GM12878 (cell line): ENCODE measurements at regions not wholly inside any gene's neighbourhood (a gene's known extent, or its start where the extent isn't known, plus 50 kb on each side); places are given as distances from the start of the nearest gene placed in this dataset.

Experiments
- ATAC-seq: fragments of 200-7000 bp; cut with Tn5 transposase; 3 replicates; pipeline ENCODE4 v1.9.1; 2020; ENCODE audit warnings: mild to moderate bottlenecking, moderate library complexity
- BruUV-seq: library from RNA; stranded (reverse); fragments of 400-500 nt; replicated peaks from 2 replicates; lab custom pipeline; 2021; lab: Mats Ljungman, UMichigan
- CTCF ChIA-PET: fragments of 300-600 bp; sonication (Branson Sonifier 250); formaldehyde crosslinking; extraction: SDS; loops from one replicate; lab custom pipeline; 2021; ENCODE audit warnings: inconsistent platforms; lab: Yijun Ruan, JAX
- POLR2A ChIA-PET: fragments of 350-600 bp; formaldehyde crosslinking; extraction: SDS; loops from one replicate; lab custom pipeline; 2021; ENCODE audit warnings: inconsistent platforms; lab: Charles Lee
- RAD21 ChIA-PET: fragments of 300-600 bp; sonication (Branson Sonifier 250); formaldehyde crosslinking; loops from one replicate; lab custom pipeline; 2023; ENCODE audit warnings: antibody characterized with exemption; ENCODE audit not compliant: unreplicated experiment; lab: Charles Lee
- SMC1A ChIA-PET: fragments of 300-600 bp; sonication (Branson Sonifier 250); formaldehyde crosslinking; loops from one replicate; lab custom pipeline; 2023; ENCODE audit not compliant: unreplicated experiment, uncharacterized antibody; lab: Charles Lee
- DNase-seq: peaks from one replicate; pipeline ENCODE4 v3.0.0-alpha.2; 2011; ENCODE audit warnings: low read depth, low spot score
- FAIRE-seq: peaks from 3 replicates; lab custom pipeline; 2011; peaks lifted over from hg19 to GRCh38; lab: Jason Lieb, UNC
- H2AFZ ChIP-seq: 2 replicates; pipeline ENCODE4 v1.6.0; 2011; ENCODE audit warnings: low read depth, low read length, control low read depth; ENCODE audit not compliant: control insufficient read depth
- H3K27ac ChIP-seq: 2 replicates; pipeline ENCODE4 v1.5.1; 2011; ENCODE audit warnings: control low read depth; ENCODE audit not compliant: control insufficient read depth, insufficient read depth
- H3K27me3 ChIP-seq, 2 experiments: replicated peaks in 1 of 2; 2 replicates each; pipeline versions ENCODE4 v1.6.0 to v1.6.1; 2011; ENCODE audit warnings: low read length in 1 of 2; ENCODE audit not compliant: control insufficient read depth in 2 of 2, insufficient read depth in 2 of 2
- H3K36me3 ChIP-seq, 2 experiments: 2 replicates each; pipeline ENCODE4 v1.5.1; 2011; ENCODE audit warnings: low read length in 1 of 2; ENCODE audit not compliant: control insufficient read depth in 2 of 2, insufficient read depth in 2 of 2
- H3K4me1 ChIP-seq: 2 replicates; pipeline ENCODE4 v1.6.1; 2011; ENCODE audit warnings: mild to moderate bottlenecking, low read length, moderate library complexity, mixed read lengths; ENCODE audit not compliant: control insufficient read depth, insufficient read depth
- H3K4me2 ChIP-seq: 2 replicates; pipeline ENCODE4 v1.6.0; 2011; ENCODE audit warnings: control low read depth; ENCODE audit not compliant: control insufficient read depth, insufficient read depth
- H3K4me3 ChIP-seq: fragments of 200-600 bp; sonication (generic); 2 replicates; pipeline ENCODE4 v1.5.1; 2016
- H3K79me2 ChIP-seq: 2 replicates; pipeline ENCODE4 v1.6.0; 2011; ENCODE audit warnings: low read length; ENCODE audit not compliant: control insufficient read depth, insufficient read depth
- H3K9ac ChIP-seq: 2 replicates; pipeline ENCODE4 v1.8.0; 2011; ENCODE audit warnings: low read length, control low read depth, mixed read lengths; ENCODE audit not compliant: control insufficient read depth, insufficient read depth
- H3K9me3 ChIP-seq: replicated peaks from 3 replicates; pipeline ENCODE4 v1.5.1; 2011; ENCODE audit warnings: mild to moderate bottlenecking, low read length; ENCODE audit not compliant: control insufficient read depth, insufficient read depth
- H4K20me1 ChIP-seq: 2 replicates; pipeline ENCODE4 v1.6.0; 2011; ENCODE audit not compliant: control insufficient read depth, insufficient read depth
- BMI1 ChIP-seq: fragments of 450-650 bp; IDR thresholded peaks from 2 replicates; pipeline ENCODE4 v1.6.1; 2016; ENCODE audit warnings: mild to moderate bottlenecking, moderate library complexity, borderline replicate concordance
- CBX3 ChIP-seq: fragments of 200-600 bp; sonication (generic); IDR thresholded peaks from 2 replicates; pipeline ENCODE4 v1.6.1; 2016; ENCODE audit warnings: low read depth, borderline replicate concordance
- E2F8 ChIP-seq: fragments of 450-650 bp; IDR thresholded peaks from 2 replicates; pipeline ENCODE4 v1.6.1; 2018; ENCODE audit warnings: mild to moderate bottlenecking, low read depth, moderate library complexity; ENCODE audit not compliant: partially characterized antibody
- EGR1 ChIP-seq, 2 experiments: IDR thresholded peaks; 1 replicate in 1 of 2; 2 replicates in 1 of 2; pipeline ENCODE4 v1.6.1; 2011 to 2012; ENCODE audit warnings: low read depth in 2 of 2, low read length in 2 of 2, borderline replicate concordance in 1 of 2, mild to moderate bottlenecking in 1 of 2, moderate library complexity in 1 of 2
- FOS ChIP-seq: IDR thresholded peaks from 3 replicates; pipeline ENCODE4 v1.6.1; 2011; ENCODE audit warnings: borderline replicate concordance; ENCODE audit not compliant: insufficient read length; ENCODE audit errors: extremely low read depth
- LARP7 ChIP-seq: fragments of 450-650 bp; IDR thresholded peaks from 2 replicates; pipeline ENCODE4 v1.6.1; 2017; ENCODE audit warnings: mild to moderate bottlenecking
- NR2C2 ChIP-seq: IDR thresholded peaks from 2 replicates; pipeline ENCODE4 v1.6.1; 2011; ENCODE audit warnings: borderline replicate concordance, low read depth; ENCODE audit not compliant: control insufficient read depth, insufficient read length
- PAX8 ChIP-seq: fragments of 450-650 bp; IDR thresholded peaks from 2 replicates; pipeline ENCODE4 v1.6.1; 2017; ENCODE audit warnings: mild to moderate bottlenecking, moderate library complexity
- RFX5 ChIP-seq: IDR thresholded peaks from 2 replicates; pipeline ENCODE4 v1.6.1; 2011; ENCODE audit warnings: low read depth, low read length, improper control_type of control experiment
- SMC3 ChIP-seq: IDR thresholded peaks from 2 replicates; pipeline ENCODE4 v1.6.1; 2011; ENCODE audit warnings: low read length, improper control_type of control experiment, borderline replicate concordance
- ZBED1 ChIP-seq: IDR thresholded peaks from 2 replicates; pipeline ENCODE4 v1.6.1; 2016; ENCODE audit warnings: borderline replicate concordance
- in situ Hi-C: fragments of 300-500 bp; cut with MboI; formaldehyde crosslinking; loops from 9 replicates; pipeline ENCODE4 v1.14.3; 2018; ENCODE audit warnings: mixed read lengths
- intact Hi-C: fragments of 100-400 bp; cut with micrococcal nuclease; formaldehyde crosslinking; loops from one replicate; pipeline ENCODE4 v1.14.2; 2022; ENCODE audit not compliant: unreplicated experiment
- TF ChIP-seq, protein P1 (sequence below): fragments of 450-650 bp; IDR thresholded peaks from 2 replicates; pipeline ENCODE4 v1.6.1; 2017; ENCODE audit warnings: mild to moderate bottlenecking, moderate library complexity

DNA sequence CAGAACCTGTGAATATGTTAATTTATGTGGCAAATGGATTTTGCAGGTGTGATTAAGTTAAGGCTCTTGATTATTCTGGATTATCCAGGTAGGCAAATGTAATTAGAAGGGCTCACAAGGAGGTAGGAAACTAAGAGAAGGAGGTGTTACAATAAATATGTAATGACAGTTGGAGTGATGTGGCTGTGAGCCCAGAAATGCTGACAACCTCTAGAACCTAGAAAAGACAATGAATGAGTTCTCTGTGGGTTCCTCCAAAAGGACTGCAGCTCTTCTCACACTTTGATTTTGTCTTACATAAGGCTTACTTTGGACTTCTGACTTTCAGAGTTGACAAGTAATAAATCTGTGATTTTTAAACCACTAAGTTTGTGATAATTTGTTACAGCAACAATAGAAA, 406.6 kb upstream of the EPHA7 start:
- Histone ChIP-seq H2AFZ (no peak overlapping the region), H4K20me1 (no peaks in the 10 kb centered on the region), H3K27ac (no peak overlapping the region), H3K4me3 (no peak overlapping the region), H3K4me1 (no peaks in the 10 kb centered on the region), H3K36me3 (no peaks in the 10 kb centered on the region), H3K9ac (no peak overlapping the region), H3K9me3 (no peaks in the 10 kb centered on the region), H3K27me3 (no peaks in the 10 kb centered on the region), H3K79me2 (no peaks in the 10 kb centered on the region), H3K4me2 (no peak overlapping the region)
- no peak for FAIRE-seq
- CTCF ChIA-PET = no interaction called here
- POLR2A ChIA-PET = no interaction called here
- DNase-seq = no peak
- in situ Hi-C loops = no loop called here
- no peak for TF ChIP-seq E2F8
- TF ChIP-seq PAX8 = no peak
- no peak for TF ChIP-seq EGR1 (IDR thresholded peaks at IDR 0.05; ENCODE audit: borderline replicate concordance in 1 of 2, low read depth in 2 of 2, low read length in 2 of 2)
- TF ChIP-seq NR2C2 = no peak
- no peak for TF ChIP-seq CBX3
- TF ChIP-seq FOS = no peak
- no peak for TF ChIP-seq SMC3
- TF ChIP-seq, protein P1, sequence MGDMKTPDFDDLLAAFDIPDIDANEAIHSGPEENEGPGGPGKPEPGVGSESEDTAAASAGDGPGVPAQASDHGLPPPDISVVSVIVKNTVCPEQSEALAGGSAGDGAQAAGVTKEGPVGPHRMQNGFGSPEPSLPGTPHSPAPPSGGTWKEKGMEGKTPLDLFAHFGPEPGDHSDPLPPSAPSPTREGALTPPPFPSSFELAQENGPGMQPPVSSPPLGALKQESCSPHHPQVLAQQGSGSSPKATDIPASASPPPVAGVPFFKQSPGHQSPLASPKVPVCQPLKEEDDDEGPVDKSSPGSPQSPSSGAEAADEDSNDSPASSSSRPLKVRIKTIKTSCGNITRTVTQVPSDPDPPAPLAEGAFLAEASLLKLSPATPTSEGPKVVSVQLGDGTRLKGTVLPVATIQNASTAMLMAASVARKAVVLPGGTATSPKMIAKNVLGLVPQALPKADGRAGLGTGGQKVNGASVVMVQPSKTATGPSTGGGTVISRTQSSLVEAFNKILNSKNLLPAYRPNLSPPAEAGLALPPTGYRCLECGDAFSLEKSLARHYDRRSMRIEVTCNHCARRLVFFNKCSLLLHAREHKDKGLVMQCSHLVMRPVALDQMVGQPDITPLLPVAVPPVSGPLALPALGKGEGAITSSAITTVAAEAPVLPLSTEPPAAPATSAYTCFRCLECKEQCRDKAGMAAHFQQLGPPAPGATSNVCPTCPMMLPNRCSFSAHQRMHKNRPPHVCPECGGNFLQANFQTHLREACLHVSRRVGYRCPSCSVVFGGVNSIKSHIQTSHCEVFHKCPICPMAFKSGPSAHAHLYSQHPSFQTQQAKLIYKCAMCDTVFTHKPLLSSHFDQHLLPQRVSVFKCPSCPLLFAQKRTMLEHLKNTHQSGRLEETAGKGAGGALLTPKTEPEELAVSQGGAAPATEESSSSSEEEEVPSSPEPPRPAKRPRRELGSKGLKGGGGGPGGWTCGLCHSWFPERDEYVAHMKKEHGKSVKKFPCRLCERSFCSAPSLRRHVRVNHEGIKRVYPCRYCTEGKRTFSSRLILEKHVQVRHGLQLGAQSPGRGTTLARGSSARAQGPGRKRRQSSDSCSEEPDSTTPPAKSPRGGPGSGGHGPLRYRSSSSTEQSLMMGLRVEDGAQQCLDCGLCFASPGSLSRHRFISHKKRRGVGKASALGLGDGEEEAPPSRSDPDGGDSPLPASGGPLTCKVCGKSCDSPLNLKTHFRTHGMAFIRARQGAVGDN = no peak
- TF ChIP-seq RFX5 = no peak
- TF ChIP-seq ZBED1 = no peak
- no peak for TF ChIP-seq LARP7
- no peak for TF ChIP-seq BMI1
- SMC1A ChIA-PET = no interaction called here
- ATAC-seq = no peak
- intact Hi-C loops = no loop called here
- BruUV-seq = no TSS peak
- RAD21 ChIA-PET = no interaction called here
